ENCODE measurements at regions not wholly inside any gene's neighbourhood (a gene's known extent, or its start where the extent isn't known, plus 50 kb on each side); places are given as distances from the start of the nearest gene placed in this dataset.

DNA sequence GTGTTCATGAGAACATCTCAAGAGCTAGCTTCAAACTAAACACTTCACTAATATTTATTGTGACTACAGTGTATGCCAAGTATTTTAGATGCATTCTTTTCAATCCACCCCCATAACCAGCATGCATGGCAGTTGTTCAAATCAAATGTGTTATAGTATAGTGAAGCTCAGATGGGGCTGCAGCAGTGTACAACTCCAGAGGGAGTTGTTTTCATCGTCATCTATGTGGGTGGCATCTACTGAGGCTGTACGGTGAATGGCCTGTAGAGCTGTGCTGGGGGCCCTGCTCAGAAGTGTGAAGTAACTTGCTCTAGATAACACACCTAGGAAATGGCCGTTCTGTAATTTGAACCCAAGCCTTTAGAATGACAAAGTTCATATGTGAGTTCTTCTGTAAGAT, 71.8 kb upstream of the LRATD1 start:
- no peak overlapping the region for H3K4me2 ChIP-seq (ENCODE audit: low read depth, low read length)
- no peaks in the 10 kb centered on the region for H3K4me1 ChIP-seq (ENCODE audit: insufficient read depth, low read length)
- H2AFZ ChIP-seq (ENCODE audit: low read length): no peak overlapping the region
- H3K79me2 ChIP-seq (ENCODE audit: insufficient read depth, low read length): no peaks in the 10 kb centered on the region
- no peak for FAIRE-seq
- TF ChIP-seq PHB2 (IDR thresholded peaks at IDR 0.05; ENCODE audit: partially characterized antibody): no peak
- TF ChIP-seq, protein P1, sequence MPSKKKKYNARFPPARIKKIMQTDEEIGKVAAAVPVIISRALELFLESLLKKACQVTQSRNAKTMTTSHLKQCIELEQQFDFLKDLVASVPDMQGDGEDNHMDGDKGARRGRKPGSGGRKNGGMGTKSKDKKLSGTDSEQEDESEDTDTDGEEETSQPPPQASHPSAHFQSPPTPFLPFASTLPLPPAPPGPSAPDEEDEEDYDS (CRISPR knock-in tag; IDR thresholded peaks at IDR 0.05): no peak
- no peak for TF ChIP-seq ZNF232 (CRISPR knock-in tag; IDR thresholded peaks at IDR 0.05; ENCODE audit: borderline replicate concordance)
- TF ChIP-seq NFKB2 (CRISPR knock-in tag; IDR thresholded peaks at IDR 0.05; ENCODE audit: borderline replicate concordance): no peak
- TF ChIP-seq EZH2 (conservative IDR thresholded peaks at IDR 0.05; ENCODE audit: low read depth, low read length): no peak
- TF ChIP-seq ZNF891 (CRISPR knock-in tag; IDR thresholded peaks at IDR 0.05): no peak
- no peak overlapping the region for H3K27ac ChIP-seq (ENCODE audit: extremely low read length, insufficient read depth, low read length)
- intact Hi-C loops (cut with micrococcal nuclease; ENCODE audit: unreplicated experiment): no loop called here
- ATAC-seq: no peak
- H3K36me3 ChIP-seq (replicated peaks in 1 of 2; ENCODE audit: control insufficient read depth in 1 of 2, insufficient read depth in 2 of 2, low read length in 2 of 2): no peaks in the 10 kb centered on the region
- H4K20me1 ChIP-seq (ENCODE audit: insufficient read depth, low read length): no peaks in the 10 kb centered on the region
- no peak for DNase-seq (ENCODE audit: low spot score)
- WGBS (ENCODE audit: low lambda C conversion rate): 10% methylated on average over 3 of the region's 3 CpGs
- no peaks in the 10 kb centered on the region for H3K27me3 ChIP-seq (ENCODE audit: control insufficient read depth in 1 of 2, insufficient read depth in 2 of 2, low read length in 2 of 2)
- H3K4me3 ChIP-seq (replicated peaks in 1 of 3; ENCODE audit: insufficient read depth in 1 of 3, low read depth in 2 of 3, low read length in 3 of 3): no peak overlapping the region
- no peak overlapping the region for H3K9ac ChIP-seq (ENCODE audit: insufficient read depth, low read depth, low read length)
- no peaks in the 10 kb centered on the region for H3K9me3 ChIP-seq (ENCODE audit: low read length)
- ChIA-PET POLR2A (no interaction called here), CTCF (ENCODE audit: low intra/inter-chr PET ratio, low total read pairs) (no interaction called here)
- in situ Hi-C loops (cut with HindIII; ENCODE audit: extremely low pct_ligation_motif_present, low pct_unique_long_range_greater_than_20kb): no loop called here
- no TSS peak for BruUV-seq (replicated peaks)

- no peak overlapping the region for H3K4me3 ChIP-seq (replicated peaks in 1 of 3; ENCODE audit: insufficient read depth in 1 of 3, low read depth in 2 of 3, low read length in 3 of 3)
- no peaks in the 10 kb centered on the region for H4K20me1 ChIP-seq (ENCODE audit: insufficient read depth, low read length)
- H3K27me3 ChIP-seq (ENCODE audit: control insufficient read depth in 1 of 2, insufficient read depth in 2 of 2, low read length in 2 of 2): no peaks in the 10 kb centered on the region
- DNase-seq (ENCODE audit: low spot score) (no peak), FAIRE-seq (no peak), ATAC-seq (no peak)
- no TSS peak for BruUV-seq (replicated peaks)
- H3K9me3 ChIP-seq (ENCODE audit: low read length): peaks cover 9% of the 10 kb centered on the region; the same call in 1 of the 2 replicates
- no peaks in the 10 kb centered on the region for H3K36me3 ChIP-seq (replicated peaks in 1 of 2; ENCODE audit: control insufficient read depth in 1 of 2, insufficient read depth in 2 of 2, low read length in 2 of 2)
- no peak overlapping the region for H3K27ac ChIP-seq (ENCODE audit: extremely low read length, insufficient read depth, low read length)
- intact Hi-C loops (cut with micrococcal nuclease; ENCODE audit: unreplicated experiment) (no loop called here), in situ Hi-C loops (cut with HindIII; ENCODE audit: extremely low pct_ligation_motif_present, low pct_unique_long_range_greater_than_20kb) (no loop called here)
- no peak overlapping the region for H3K4me2 ChIP-seq (ENCODE audit: low read depth, low read length)
- POLR2A ChIA-PET: no interaction called here
- no peaks in the 10 kb centered on the region for H3K79me2 ChIP-seq (ENCODE audit: insufficient read depth, low read length)
- 0% methylated on average over 1 of the region's 1 CpG for WGBS (ENCODE audit: low lambda C conversion rate)
- no peak overlapping the region for H3K9ac ChIP-seq (ENCODE audit: insufficient read depth, low read depth, low read length)
- no peak overlapping the region for H2AFZ ChIP-seq (ENCODE audit: low read length)
- CTCF ChIA-PET (ENCODE audit: low intra/inter-chr PET ratio, low total read pairs): no interaction called here
- no peaks in the 10 kb centered on the region for H3K4me1 ChIP-seq (ENCODE audit: insufficient read depth, low read length)
- TF ChIP-seq ZNF766 (CRISPR knock-in tag; IDR thresholded peaks at IDR 0.05; ENCODE audit: borderline replicate concordance) (no peak), ZNF143 (CRISPR knock-in tag; IDR thresholded peaks at IDR 0.05) (no peak), THAP8 (CRISPR knock-in tag; IDR thresholded peaks at IDR 0.05; ENCODE audit: borderline replicate concordance) (no peak), CEBPB (IDR thresholded peaks at IDR 0.05; ENCODE audit: borderline replicate concordance, low read depth, low read length) (no peak), TERF1 (CRISPR knock-in tag; IDR thresholded peaks at IDR 0.05) (no peak), FOXM1 (CRISPR knock-in tag; IDR thresholded peaks at IDR 0.05) (no peak)
- TF ChIP-seq, protein P2, sequence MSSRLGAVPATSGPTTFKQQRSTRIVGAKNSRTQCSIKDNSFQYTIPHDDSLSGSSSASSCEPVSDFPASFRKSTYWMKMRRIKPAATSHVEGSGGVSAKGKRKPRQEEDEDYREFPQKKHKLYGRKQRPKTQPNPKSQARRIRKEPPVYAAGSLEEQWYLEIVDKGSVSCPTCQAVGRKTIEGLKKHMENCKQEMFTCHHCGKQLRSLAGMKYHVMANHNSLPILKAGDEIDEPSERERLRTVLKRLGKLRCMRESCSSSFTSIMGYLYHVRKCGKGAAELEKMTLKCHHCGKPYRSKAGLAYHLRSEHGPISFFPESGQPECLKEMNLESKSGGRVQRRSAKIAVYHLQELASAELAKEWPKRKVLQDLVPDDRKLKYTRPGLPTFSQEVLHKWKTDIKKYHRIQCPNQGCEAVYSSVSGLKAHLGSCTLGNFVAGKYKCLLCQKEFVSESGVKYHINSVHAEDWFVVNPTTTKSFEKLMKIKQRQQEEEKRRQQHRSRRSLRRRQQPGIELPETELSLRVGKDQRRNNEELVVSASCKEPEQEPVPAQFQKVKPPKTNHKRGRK (CRISPR knock-in tag; IDR thresholded peaks at IDR 0.05): no peak
- TF ChIP-seq, protein P3, sequence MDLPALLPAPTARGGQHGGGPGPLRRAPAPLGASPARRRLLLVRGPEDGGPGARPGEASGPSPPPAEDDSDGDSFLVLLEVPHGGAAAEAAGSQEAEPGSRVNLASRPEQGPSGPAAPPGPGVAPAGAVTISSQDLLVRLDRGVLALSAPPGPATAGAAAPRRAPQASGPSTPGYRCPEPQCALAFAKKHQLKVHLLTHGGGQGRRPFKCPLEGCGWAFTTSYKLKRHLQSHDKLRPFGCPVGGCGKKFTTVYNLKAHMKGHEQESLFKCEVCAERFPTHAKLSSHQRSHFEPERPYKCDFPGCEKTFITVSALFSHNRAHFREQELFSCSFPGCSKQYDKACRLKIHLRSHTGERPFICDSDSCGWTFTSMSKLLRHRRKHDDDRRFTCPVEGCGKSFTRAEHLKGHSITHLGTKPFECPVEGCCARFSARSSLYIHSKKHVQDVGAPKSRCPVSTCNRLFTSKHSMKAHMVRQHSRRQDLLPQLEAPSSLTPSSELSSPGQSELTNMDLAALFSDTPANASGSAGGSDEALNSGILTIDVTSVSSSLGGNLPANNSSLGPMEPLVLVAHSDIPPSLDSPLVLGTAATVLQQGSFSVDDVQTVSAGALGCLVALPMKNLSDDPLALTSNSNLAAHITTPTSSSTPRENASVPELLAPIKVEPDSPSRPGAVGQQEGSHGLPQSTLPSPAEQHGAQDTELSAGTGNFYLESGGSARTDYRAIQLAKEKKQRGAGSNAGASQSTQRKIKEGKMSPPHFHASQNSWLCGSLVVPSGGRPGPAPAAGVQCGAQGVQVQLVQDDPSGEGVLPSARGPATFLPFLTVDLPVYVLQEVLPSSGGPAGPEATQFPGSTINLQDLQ (CRISPR knock-in tag; IDR thresholded peaks at IDR 0.05): no peak
Measured at GRCh38 chr2:14563324-14563723, 69.2 kb upstream of the LRATD1 start.

All from HepG2 (cell line).